CD8-positive, alpha-beta memory T cell (primary cell): ENCODE measurements at regions not wholly inside any gene's neighbourhood (a gene's known extent, or its start where the extent isn't known, plus 50 kb on each side); places are given as distances from the start of the nearest gene placed in this dataset.

ENCODE experiments used
- CTCF ChIA-PET: fragments of 350-600 bp; sonication (Branson Sonifier 250); formaldehyde crosslinking; loops from one replicate; lab custom pipeline; 2021; ENCODE audit warnings: antibody characterized with exemption; lab: Charles Lee
- POLR2A ChIA-PET: fragments of 350-600 bp; sonication (Branson Sonifier 250); formaldehyde crosslinking; loops from one replicate; lab custom pipeline; 2021; ENCODE audit warnings: antibody characterized with exemption; lab: Charles Lee
- DNase-seq, 5 donors: peaks; one replicate each; pipeline versions ENCODE4 v3.0.0 to v3.0.0-alpha.2; 2020 to 2022; ENCODE audit warnings: mixed read lengths in 1 of 5
- H3K27ac ChIP-seq: one replicate; pipeline ENCODE4 v1.7.0; 2013; ENCODE audit warnings: low read depth, mild to moderate bottlenecking, low read length, moderate library complexity
- H3K27me3 ChIP-seq: 2 replicates; pipeline ENCODE4 v1.7.0; 2013; ENCODE audit warnings: low read length, mild to moderate bottlenecking; ENCODE audit not compliant: insufficient read depth, poor library complexity, severe bottlenecking
- H3K36me3 ChIP-seq: 2 replicates; pipeline ENCODE4 v1.7.0; 2013; ENCODE audit warnings: mild to moderate bottlenecking, low read length, moderate library complexity; ENCODE audit not compliant: insufficient read depth
- H3K4me1 ChIP-seq: 2 replicates; pipeline ENCODE4 v1.7.0; 2013; ENCODE audit warnings: mild to moderate bottlenecking, low read length, moderate library complexity; ENCODE audit not compliant: insufficient read depth
- H3K4me3 ChIP-seq: 2 replicates; pipeline ENCODE4 v1.7.0; 2013; ENCODE audit warnings: mild to moderate bottlenecking, low read length
- H3K9me3 ChIP-seq: 2 replicates; pipeline ENCODE4 v1.7.0; 2013; ENCODE audit warnings: mild to moderate bottlenecking, low read length
- H3K27ac Mint-ChIP-seq, 8 donors: one replicate each; pipeline ENCODE4 v1.8.0; 2020 to 2021; ENCODE audit warnings: mixed read lengths in 8 of 8, mild to moderate bottlenecking in 6 of 8, inconsistent platforms in 3 of 8, moderate library complexity in 3 of 8
- H3K27me3 Mint-ChIP-seq, 2 donors: one replicate each; pipeline ENCODE4 v1.8.0; 2020 to 2021; ENCODE audit warnings: mixed read lengths in 2 of 2, mild to moderate bottlenecking in 1 of 2, moderate library complexity in 1 of 2
- H3K36me3 Mint-ChIP-seq, 3 donors: one replicate each; pipeline ENCODE4 v1.8.0; 2020 to 2021; ENCODE audit warnings: mixed read lengths in 3 of 3, inconsistent platforms in 1 of 3, mild to moderate bottlenecking in 1 of 3
- H3K4me1 Mint-ChIP-seq, 3 donors: one replicate each; pipeline ENCODE4 v1.8.0; 2020 to 2021; ENCODE audit warnings: mixed read lengths in 3 of 3, inconsistent platforms in 1 of 3, mild to moderate bottlenecking in 1 of 3
- H3K4me3 Mint-ChIP-seq, 7 donors: one replicate each; pipeline ENCODE4 v1.8.0; 2020 to 2021; ENCODE audit warnings: mixed read lengths in 7 of 7, mild to moderate bottlenecking in 6 of 7, moderate library complexity in 4 of 7, inconsistent platforms in 2 of 7
- H3K9me3 Mint-ChIP-seq, 5 donors: one replicate each; pipeline ENCODE4 v1.8.0; 2020 to 2022; ENCODE audit warnings: mixed read lengths in 5 of 5, mild to moderate bottlenecking in 3 of 5, moderate library complexity in 2 of 5, inconsistent platforms in 1 of 5

GRCh38 chr2:7658486-7658885 lies 741.3 kb downstream of the RNF144A start:
- H3K36me3 Mint-ChIP-seq: peaks cover 0 to 46% (median 13%) of the 10 kb centered on the region in 3 donors
- Histone ChIP-seq H3K36me3 (no peaks in the 10 kb centered on the region), H3K27me3 (no peaks in the 10 kb centered on the region), H3K4me1 (no peaks in the 10 kb centered on the region), H3K4me3 (no peak overlapping the region), H3K9me3 (peaks cover 2% of the 10 kb centered on the region), H3K27ac (no peak overlapping the region)
- H3K9me3 Mint-ChIP-seq: peaks cover 5 to 27% (median 11%) of the 10 kb centered on the region in 5 donors
- H3K4me3 Mint-ChIP-seq: peak overlapping the region in 5 of 7 donors; percentile 44 to 54 (median 49)
- DNase-seq: no peak
- H3K27ac Mint-ChIP-seq: peak overlapping the region in 5 of 8 donors; percentile 61 to 89 (median 62)
- peaks cover 8 to 14% (median 10%) of the 10 kb centered on the region in 3 donors for H3K4me1 Mint-ChIP-seq
- ChIA-PET POLR2A (no interaction called here), CTCF (no interaction called here)
- no peaks in the 10 kb centered on the region for H3K27me3 Mint-ChIP-seq

- H3K27me3 ChIP-seq: no peaks in the 10 kb centered on the region
- DNase-seq: no peak
- H3K27ac ChIP-seq: no peak overlapping the region
- no peak overlapping the region for H3K4me3 ChIP-seq
- Mint-ChIP-seq H3K27me3 (no peaks in the 10 kb centered on the region), H3K4me3 (no peak overlapping the region), H3K4me1 (peaks cover 8 to 14% (median 10%) of the 10 kb centered on the region in 3 donors), H3K27ac (peak overlapping the region in 2 of 8 donors; percentile 40 to 72), H3K9me3 (peaks cover 0 to 16% (median 6%) of the 10 kb centered on the region in 5 donors), H3K36me3 (peaks cover 0 to 42% (median 9%) of the 10 kb centered on the region in 3 donors)
- H3K4me1 ChIP-seq: no peaks in the 10 kb centered on the region
- ChIA-PET POLR2A (no interaction called here), CTCF (interaction anchor here (1.5 kb wide), 1 partner anchor 11 kb away, joined by 6 read pairs; no protein-coding TSS in a partner anchor)
- H3K9me3 ChIP-seq: no peaks in the 10 kb centered on the region
- H3K36me3 ChIP-seq: no peaks in the 10 kb centered on the region
Observed at GRCh38 chr2:7660816-7661215, 743.6 kb downstream of the RNF144A start.

DNA sequence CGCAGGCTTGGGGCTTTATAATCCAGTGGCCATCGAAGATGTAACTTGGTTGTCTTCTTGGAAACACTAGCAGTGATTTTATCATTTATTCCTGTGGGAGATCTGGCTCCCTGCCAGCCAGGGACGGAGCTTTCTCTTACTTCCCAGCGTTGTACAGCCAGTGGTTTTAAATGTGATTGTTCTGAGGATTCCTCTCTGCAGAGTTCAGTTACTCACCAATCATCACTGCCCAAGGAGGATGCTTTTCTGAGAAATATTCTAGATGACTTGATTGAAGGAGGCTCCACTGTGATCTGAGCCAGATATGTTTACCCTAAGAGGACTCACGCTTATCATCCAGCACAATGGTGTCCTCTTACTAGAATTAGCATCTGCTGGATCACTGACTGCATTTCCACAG lies 744.3 kb downstream of the RNF144A start:
- Histone ChIP-seq H3K9me3 (no peaks in the 10 kb centered on the region), H3K4me1 (no peaks in the 10 kb centered on the region), H3K27ac (no peak overlapping the region), H3K27me3 (no peaks in the 10 kb centered on the region), H3K4me3 (no peak overlapping the region), H3K36me3 (no peaks in the 10 kb centered on the region)
- ChIA-PET CTCF (interaction anchor here (1.5 kb wide), 1 partner anchor 10 kb away, joined by 6 read pairs; no protein-coding TSS in a partner anchor), POLR2A (no interaction called here)
- peaks cover 0 to 49% (median 9%) of the 10 kb centered on the region in 3 donors for H3K36me3 Mint-ChIP-seq
- peak overlapping the region in 1 of 7 donors; percentile 23 for H3K4me3 Mint-ChIP-seq
- H3K27me3 Mint-ChIP-seq: no peaks in the 10 kb centered on the region
- no peak for DNase-seq
- H3K4me1 Mint-ChIP-seq: peaks cover 7 to 12% (median 10%) of the 10 kb centered on the region in 3 donors
- H3K9me3 Mint-ChIP-seq: peaks cover 0 to 16% (median 6%) of the 10 kb centered on the region in 5 donors
- H3K27ac Mint-ChIP-seq: peak overlapping the region in 2 of 8 donors; percentile 19 to 44

GRCh38 chr2:7665880-7666279 lies 748.7 kb downstream of the RNF144A start:
- Mint-ChIP-seq H3K27me3 (no peaks in the 10 kb centered on the region), H3K27ac (peak overlapping the region in 1 of 8 donors; percentile 66)

DNA sequence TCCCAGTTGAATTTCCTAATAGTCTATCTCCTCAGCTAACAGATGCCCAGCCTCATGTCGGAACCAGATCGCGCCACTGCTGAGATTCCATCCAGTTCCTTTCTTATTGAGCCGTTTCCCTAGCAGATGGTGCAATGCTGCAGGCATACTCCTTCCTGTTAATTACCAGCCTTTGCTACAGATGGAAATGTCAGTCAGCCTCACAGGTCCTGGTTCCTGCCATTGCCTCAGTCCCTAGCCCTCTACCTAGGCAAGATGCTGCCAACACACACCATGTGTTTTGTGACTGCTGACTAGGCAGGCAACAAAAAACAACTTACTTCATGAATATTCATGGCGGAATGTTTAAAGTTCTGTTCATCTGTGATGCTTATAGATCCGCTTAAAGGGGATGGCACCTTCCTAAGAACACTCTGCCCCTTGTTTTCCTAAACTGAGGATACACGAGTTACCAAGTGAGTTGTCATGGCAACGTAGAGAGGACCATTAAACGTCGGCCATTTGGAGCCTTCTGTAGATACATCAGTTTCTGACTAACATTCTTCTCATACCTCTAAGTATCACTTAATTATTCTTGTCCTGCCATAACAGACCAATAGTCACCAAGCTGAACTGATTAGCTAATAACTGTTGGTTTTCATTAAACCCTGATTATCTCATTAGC lies 749.5 kb downstream of the RNF144A start:
- Histone ChIP-seq H3K9me3 (no peaks in the 10 kb centered on the region), H3K4me3 (no peak overlapping the region), H3K36me3 (no peaks in the 10 kb centered on the region), H3K27ac (no peak overlapping the region), H3K27me3 (no peaks in the 10 kb centered on the region), H3K4me1 (peaks cover 7% of the 10 kb centered on the region)
- no peak for DNase-seq
- H3K4me3 Mint-ChIP-seq: no peak overlapping the region
- peak overlapping the region in 1 of 8 donors; percentile 46 for H3K27ac Mint-ChIP-seq
- H3K9me3 Mint-ChIP-seq: no peaks in the 10 kb centered on the region
- peaks cover 0 to 26% (median 7%) of the 10 kb centered on the region in 3 donors for H3K36me3 Mint-ChIP-seq
- peaks cover 11 to 19% (median 17%) of the 10 kb centered on the region in 3 donors for H3K4me1 Mint-ChIP-seq
- H3K27me3 Mint-ChIP-seq: no peaks in the 10 kb centered on the region
- ChIA-PET CTCF (no interaction called here), POLR2A (no interaction called here)

More at GRCh38 chr2:7665880-7666279, 748.7 kb downstream of the RNF144A start:
- DNase-seq: no peak
- Histone ChIP-seq H3K4me1 (no peaks in the 10 kb centered on the region), H3K27me3 (no peaks in the 10 kb centered on the region), H3K4me3 (no peak overlapping the region), H3K36me3 (no peaks in the 10 kb centered on the region), H3K9me3 (no peaks in the 10 kb centered on the region), H3K27ac (no peak overlapping the region)
- CTCF ChIA-PET: no interaction called here
- POLR2A ChIA-PET: no interaction called here
- Mint-ChIP-seq H3K4me3 (no peak overlapping the region), H3K9me3 (no peaks in the 10 kb centered on the region), H3K4me1 (peaks cover 5 to 11% (median 8%) of the 10 kb centered on the region in 3 donors), H3K36me3 (peaks cover 0 to 26% (median 6%) of the 10 kb centered on the region in 3 donors)

GRCh38 chr2:7667260-7667757 lies 750.1 kb downstream of the RNF144A start:
- H3K9me3 ChIP-seq: no peaks in the 10 kb centered on the region
- H3K27ac ChIP-seq: no peak overlapping the region
- Mint-ChIP-seq H3K9me3 (peaks cover 0 to 3% (median 0%) of the 10 kb centered on the region in 5 donors), H3K27me3 (no peaks in the 10 kb centered on the region), H3K4me3 (no peak overlapping the region), H3K27ac (peak overlapping the region in 1 of 8 donors; percentile 52), H3K36me3 (peaks cover 0 to 25% (median 5%) of the 10 kb centered on the region in 3 donors), H3K4me1 (peaks cover 17 to 25% (median 22%) of the 10 kb centered on the region in 3 donors)
- H3K27me3 ChIP-seq: no peaks in the 10 kb centered on the region
- no peak for DNase-seq
- CTCF ChIA-PET: no interaction called here
- POLR2A ChIA-PET: no interaction called here
- no peaks in the 10 kb centered on the region for H3K36me3 ChIP-seq
- no peak overlapping the region for H3K4me3 ChIP-seq
- H3K4me1 ChIP-seq: peaks cover 13% of the 10 kb centered on the region

DNA sequence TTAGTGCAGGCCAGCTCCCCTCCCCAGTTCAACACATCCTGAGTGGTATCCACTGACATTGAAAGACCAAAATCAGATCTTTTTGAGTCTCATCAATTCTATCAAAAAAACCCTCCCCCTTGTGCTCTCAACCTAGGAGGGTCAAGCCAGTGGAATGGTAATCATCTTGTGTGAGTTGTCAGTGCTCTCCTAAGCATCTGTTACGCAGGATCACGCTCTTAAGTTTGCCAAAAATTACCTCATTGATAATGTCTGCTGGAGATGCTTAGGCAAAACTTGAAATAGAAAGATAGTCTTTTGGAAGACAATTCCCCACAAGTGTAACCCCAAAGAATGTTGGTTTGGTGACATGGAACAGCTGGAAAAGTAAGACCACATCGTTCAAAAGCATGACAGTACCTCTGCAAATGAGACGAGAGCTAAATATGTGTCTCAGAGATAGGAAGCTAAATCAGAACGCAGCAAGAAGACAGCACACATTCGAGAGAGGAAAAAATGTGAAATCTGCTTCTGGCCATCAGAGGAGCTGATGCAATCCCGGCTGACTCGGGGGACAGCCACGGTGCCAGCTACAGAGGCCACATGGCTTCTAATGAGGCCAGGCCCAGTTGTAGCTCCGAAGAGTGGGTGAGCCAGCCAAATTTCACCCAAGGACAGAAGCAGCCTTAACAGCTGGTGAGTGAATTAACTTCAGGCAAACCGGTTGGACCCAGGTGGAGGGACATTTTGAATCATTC lies 753.9 kb downstream of the RNF144A start:
- H3K27ac Mint-ChIP-seq: peak overlapping the region; percentile 37 to 93 (median 88)

More for the DNA sequence above, 753.9 kb downstream of the RNF144A start:
- Histone ChIP-seq H3K27me3 (no peaks in the 10 kb centered on the region), H3K27ac (no peak overlapping the region), H3K9me3 (no peaks in the 10 kb centered on the region), H3K4me1 (peaks cover 21% of the 10 kb centered on the region), H3K4me3 (no peak overlapping the region), H3K36me3 (no peaks in the 10 kb centered on the region)
- Mint-ChIP-seq H3K4me3 (peak overlapping the region in 5 of 7 donors; percentile 8 to 71 (median 37)), H3K27me3 (no peaks in the 10 kb centered on the region), H3K4me1 (peaks cover 26 to 39% (median 32%) of the 10 kb centered on the region in 3 donors), H3K36me3 (peaks cover 0 to 12% (median 4%) of the 10 kb centered on the region in 3 donors), H3K9me3 (peaks cover 0 to 3% (median 0%) of the 10 kb centered on the region in 5 donors)
- DNase-seq: no peak
- CTCF ChIA-PET: interaction anchor here (0.8 to 4.4 kb wide), 22 partner anchors 10 to 254 kb away, joined by 3 to 32 read pairs (median 4); no protein-coding TSS in a partner anchor
- POLR2A ChIA-PET: interaction anchor here (1.4 kb wide), 1 partner anchor 54 kb away, joined by 5 read pairs; no protein-coding TSS in a partner anchor
